H1 (cell line): ENCODE measurements at regions not wholly inside any gene's neighbourhood (a gene's known extent, or its start where the extent isn't known, plus 50 kb on each side); places are given as distances from the start of the nearest gene placed in this dataset.

Source experiments
- CTCF ChIA-PET: fragments of 300-600 bp; sonication (Branson Sonifier 250); formaldehyde crosslinking; loops from one replicate; lab custom pipeline; 2021; ENCODE audit not compliant: partially characterized antibody; lab: Charles Lee
- POLR2A ChIA-PET: fragments of 300-600 bp; sonication (Branson Sonifier 250); formaldehyde crosslinking; loops from one replicate; lab custom pipeline; 2021; ENCODE audit warnings: inconsistent platforms; ENCODE audit not compliant: partially characterized antibody; lab: Charles Lee
- DNase-seq, 2 experiments: peaks; one replicate each; pipeline versions ENCODE4 v3.0.0 to v3.0.0-alpha.2; 2010 to 2022; ENCODE audit warnings: low spot score in 2 of 2, low read depth in 1 of 2, mixed read lengths in 1 of 2
- FAIRE-seq: peaks from 2 replicates; lab custom pipeline; 2011; peaks lifted over from hg19 to GRCh38; lab: Jason Lieb, UNC
- H2AFZ ChIP-seq: 2 replicates; pipeline ENCODE4 v1.8.1; 2012; ENCODE audit warnings: low read length, inconsistent platforms
- H2AK5ac ChIP-seq: 2 replicates; pipeline ENCODE4 v1.6.1; 2013; ENCODE audit warnings: low read depth, low read length
- H2BK120ac ChIP-seq: replicated peaks from 2 replicates; pipeline ENCODE3; 2013; ENCODE audit warnings: low read depth, low read length, inconsistent platforms
- H2BK12ac ChIP-seq: 2 replicates; pipeline ENCODE4 v1.6.1; 2013; ENCODE audit warnings: low read depth, low read length
- H2BK15ac ChIP-seq: 2 replicates; pipeline ENCODE4 v1.6.1; 2013; ENCODE audit warnings: low read length
- H2BK20ac ChIP-seq: 2 replicates; pipeline ENCODE4 v1.6.1; 2013; ENCODE audit warnings: low read length
- H2BK5ac ChIP-seq: 2 replicates; pipeline ENCODE4 v1.6.1; 2013; ENCODE audit warnings: low read depth, low read length
- H3K14ac ChIP-seq: 2 replicates; pipeline ENCODE4 v1.6.1; 2013; ENCODE audit warnings: inconsistent platforms; ENCODE audit not compliant: insufficient read length
- H3K18ac ChIP-seq: 2 replicates; pipeline ENCODE4 v1.6.1; 2013; ENCODE audit warnings: low read length; ENCODE audit errors: extremely low read depth
- H3K23ac ChIP-seq: 2 replicates; pipeline ENCODE4 v1.6.1; 2013; ENCODE audit warnings: inconsistent platforms; ENCODE audit not compliant: insufficient read length
- H3K23me2 ChIP-seq: 2 replicates; pipeline ENCODE4 v1.6.1; 2013; ENCODE audit warnings: low read depth, low read length
- H3K27ac ChIP-seq: 2 replicates; pipeline ENCODE4 v1.6.1; 2011; ENCODE audit warnings: low read depth, low read length, inconsistent platforms
- H3K27me3 ChIP-seq, 4 experiments: replicated peaks in 1 of 4; 1 replicate in 1 of 4; 2 replicates in 3 of 4; pipeline versions ENCODE4 v1.6.1 to v1.8.1; 2011 to 2013; ENCODE audit warnings: low read length in 3 of 4, mild to moderate bottlenecking in 3 of 4, inconsistent platforms in 2 of 4, mixed read lengths in 2 of 4, moderate library complexity in 1 of 4; ENCODE audit not compliant: control insufficient read depth in 3 of 4, insufficient read depth in 3 of 4; ENCODE audit errors: extremely low read depth in 1 of 4
- H3K36me3 ChIP-seq, 4 experiments: 2 replicates each; pipeline versions ENCODE4 v1.6.1 to v1.8.1; 2011 to 2013; ENCODE audit warnings: mild to moderate bottlenecking in 4 of 4, low read length in 3 of 4, moderate library complexity in 2 of 4, control low read depth in 1 of 4, inconsistent platforms in 1 of 4; ENCODE audit not compliant: insufficient read depth in 4 of 4, control insufficient read depth in 2 of 4
- H3K4ac ChIP-seq: replicated peaks from 2 replicates; pipeline ENCODE3; 2013; ENCODE audit warnings: low read length, low read depth, mixed read lengths, inconsistent platforms; ENCODE audit not compliant: insufficient read length
- H3K4me1 ChIP-seq, 4 experiments: replicated peaks in 1 of 4; 1 replicate in 1 of 4; 2 replicates in 3 of 4; pipeline versions ENCODE4 v1.6.1 to v1.8.1; 2011 to 2013; ENCODE audit warnings: low read length in 3 of 4, inconsistent platforms in 2 of 4, mixed read lengths in 1 of 4; ENCODE audit not compliant: insufficient read depth in 4 of 4, control insufficient read depth in 3 of 4
- H3K4me2 ChIP-seq, 2 experiments: 2 replicates each; pipeline versions ENCODE4 v1.6.1 to v1.8.1; 2011 to 2013; ENCODE audit warnings: low read depth in 2 of 2, low read length in 2 of 2, control low read depth in 1 of 2, inconsistent platforms in 1 of 2, mild to moderate bottlenecking in 1 of 2; ENCODE audit not compliant: insufficient read depth in 1 of 2
- H3K4me3 ChIP-seq, 4 experiments: fragments of 200-600, 300-600 bp in 1 of 4; sonication (generic), shearing (Covaris generic), sonication (Bioruptor Twin) in 1 of 4; 2 replicates each; pipeline versions ENCODE4 v1.5.1 to v1.8.1; 2011 to 2016; ENCODE audit warnings: low read length in 4 of 4, low read depth in 3 of 4, control low read depth in 2 of 4, inconsistent platforms in 2 of 4, mild to moderate bottlenecking in 2 of 4, mixed read lengths in 1 of 4, moderate library complexity in 1 of 4; ENCODE audit not compliant: insufficient read depth in 2 of 4; ENCODE audit errors: extremely low read depth in 1 of 4
- H3K56ac ChIP-seq: replicated peaks from 2 replicates; pipeline ENCODE3; 2013; ENCODE audit warnings: low read depth, mild to moderate bottlenecking, mixed read lengths, low read length, inconsistent platforms; ENCODE audit not compliant: insufficient read length
- H3K79me1 ChIP-seq: 2 replicates; pipeline ENCODE4 v1.6.1; 2013; ENCODE audit warnings: low read depth, low read length, control low read depth
- H3K79me2 ChIP-seq, 2 experiments: 2 replicates each; pipeline versions ENCODE4 v1.6.1 to v1.8.1; 2012 to 2013; ENCODE audit warnings: low read length in 2 of 2, mild to moderate bottlenecking in 2 of 2, inconsistent platforms in 1 of 2; ENCODE audit not compliant: insufficient read depth in 2 of 2, control insufficient read depth in 1 of 2
- H3K9ac ChIP-seq, 4 experiments: replicated peaks in 1 of 4; 1 replicate in 1 of 4; 2 replicates in 3 of 4; pipeline versions ENCODE4 v1.6.1 to v1.8.1; 2011 to 2013; ENCODE audit warnings: low read depth in 3 of 4, low read length in 3 of 4, control low read depth in 2 of 4, mild to moderate bottlenecking in 2 of 4, moderate library complexity in 2 of 4, inconsistent platforms in 1 of 4; ENCODE audit errors: extremely low read depth in 1 of 4
- H3K9me3 ChIP-seq, 2 experiments: 2 replicates each; pipeline versions ENCODE4 v1.6.1 to v1.8.1; 2012 to 2013; ENCODE audit warnings: mild to moderate bottlenecking in 2 of 2, moderate library complexity in 2 of 2, control low read depth in 1 of 2, inconsistent platforms in 1 of 2, low read depth in 1 of 2, low read length in 1 of 2, mixed read lengths in 1 of 2; ENCODE audit not compliant: insufficient read depth in 2 of 2
- H4K20me1 ChIP-seq, 2 experiments: replicated peaks in 1 of 2; 2 replicates each; pipeline versions ENCODE3 to v1.8.1; 2011 to 2013; ENCODE audit warnings: inconsistent platforms in 2 of 2, low read length in 2 of 2, mild to moderate bottlenecking in 1 of 2; ENCODE audit not compliant: insufficient read depth in 2 of 2, control insufficient read depth in 1 of 2
- H4K5ac ChIP-seq: 2 replicates; pipeline ENCODE4 v1.6.1; 2013; ENCODE audit warnings: low read length, low read depth, mixed read lengths, inconsistent platforms; ENCODE audit not compliant: insufficient read length
- H4K8ac ChIP-seq: 2 replicates; pipeline ENCODE4 v1.8.0; 2013; ENCODE audit warnings: mild to moderate bottlenecking, moderate library complexity, low read length, inconsistent platforms; ENCODE audit not compliant: insufficient read depth; ENCODE audit errors: extremely low read depth
- H4K91ac ChIP-seq: replicated peaks from 2 replicates; pipeline ENCODE3; 2013; ENCODE audit warnings: low read length, mixed read lengths, inconsistent platforms; ENCODE audit not compliant: insufficient read length
- ASH2L ChIP-seq: fragments of 200-600, 300-600 bp; sonication (generic); IDR thresholded peaks from one replicate; pipeline ENCODE4 v1.7.1; 2017; ENCODE audit warnings: low read length
- CHD1 ChIP-seq: IDR thresholded peaks from 2 replicates; pipeline ENCODE4 v1.6.1; 2012; ENCODE audit warnings: low read depth, low read length, improper control_type of control experiment
- EP300 ChIP-seq, 2 experiments: IDR thresholded peaks; 1 replicate in 1 of 2; 2 replicates in 1 of 2; pipeline ENCODE4 v1.6.1; 2011 to 2012; ENCODE audit warnings: low read depth in 2 of 2, low read length in 2 of 2, mild to moderate bottlenecking in 2 of 2, borderline replicate concordance in 1 of 2, inconsistent platforms in 1 of 2, moderate library complexity in 1 of 2
- GABPA ChIP-seq: IDR thresholded peaks from 2 replicates; pipeline ENCODE4 v1.6.1; 2011; ENCODE audit warnings: mild to moderate bottlenecking, low read length, moderate library complexity, borderline replicate concordance; ENCODE audit not compliant: insufficient read depth
- HDAC6 ChIP-seq: IDR thresholded peaks from one replicate; pipeline ENCODE4 v1.7.1; 2012; ENCODE audit warnings: low read depth, mild to moderate bottlenecking, inconsistent platforms, low read length, moderate library complexity
- JUN ChIP-seq: IDR thresholded peaks from 2 replicates; pipeline ENCODE4 v1.6.1; 2011; ENCODE audit warnings: low read depth, mild to moderate bottlenecking, improper control_type of control experiment, low read length
- KDM5A ChIP-seq: fragments of 200-600 bp; IDR thresholded peaks from 2 replicates; pipeline ENCODE4 v1.7.1; 2012; ENCODE audit warnings: mild to moderate bottlenecking, low read length, inconsistent platforms, mixed read lengths
- RFX5 ChIP-seq: IDR thresholded peaks from 2 replicates; pipeline ENCODE4 v1.6.1; 2011; ENCODE audit warnings: low read depth, low read length, improper control_type of control experiment, borderline replicate concordance
- RNF2 ChIP-seq: fragments of 200-900, 300-1000 bp; sonication (generic); IDR thresholded peaks from 2 replicates; pipeline ENCODE4 v1.7.1; 2016; ENCODE audit warnings: borderline replicate concordance, low read depth, mild to moderate bottlenecking, antibody characterized with exemption, low read length; ENCODE audit not compliant: poor library complexity, severe bottlenecking; ENCODE audit errors: missing control alignments
- WGBS, 2 experiments: shearing (Covaris generic) in 1 of 2; methylation state at CpG; one replicate each; pipeline versions ENCODE4 v1.1.6 to v1.1.7; 2013 to 2015; ENCODE audit warnings: low lambda C conversion rate in 2 of 2, mixed read lengths in 2 of 2, inconsistent platforms in 1 of 2, low coverage in 1 of 2, missing lambda C conversion rate in 1 of 2; ENCODE audit not compliant: insufficient replicate concordance in 2 of 2, insufficient coverage in 1 of 2, insufficient read length in 1 of 2; ENCODE audit errors: extremely low coverage in 1 of 2, missing lambda C conversion rate in 1 of 2; 5-methylcytosine and 5-hydroxymethylcytosine counted together
- TF ChIP-seq, protein P1 (sequence below), 3 experiments: IDR thresholded peaks; 1 replicate in 2 of 3; 2 replicates in 1 of 3; pipeline versions ENCODE4 v1.5.1 to v1.6.1; 2011; ENCODE audit warnings: low read length in 3 of 3, mild to moderate bottlenecking in 3 of 3, inconsistent platforms in 2 of 3, low read depth in 1 of 3, moderate library complexity in 1 of 3; ENCODE audit not compliant: insufficient read depth in 1 of 3; ENCODE audit errors: control extremely low read depth in 1 of 3

DNA sequence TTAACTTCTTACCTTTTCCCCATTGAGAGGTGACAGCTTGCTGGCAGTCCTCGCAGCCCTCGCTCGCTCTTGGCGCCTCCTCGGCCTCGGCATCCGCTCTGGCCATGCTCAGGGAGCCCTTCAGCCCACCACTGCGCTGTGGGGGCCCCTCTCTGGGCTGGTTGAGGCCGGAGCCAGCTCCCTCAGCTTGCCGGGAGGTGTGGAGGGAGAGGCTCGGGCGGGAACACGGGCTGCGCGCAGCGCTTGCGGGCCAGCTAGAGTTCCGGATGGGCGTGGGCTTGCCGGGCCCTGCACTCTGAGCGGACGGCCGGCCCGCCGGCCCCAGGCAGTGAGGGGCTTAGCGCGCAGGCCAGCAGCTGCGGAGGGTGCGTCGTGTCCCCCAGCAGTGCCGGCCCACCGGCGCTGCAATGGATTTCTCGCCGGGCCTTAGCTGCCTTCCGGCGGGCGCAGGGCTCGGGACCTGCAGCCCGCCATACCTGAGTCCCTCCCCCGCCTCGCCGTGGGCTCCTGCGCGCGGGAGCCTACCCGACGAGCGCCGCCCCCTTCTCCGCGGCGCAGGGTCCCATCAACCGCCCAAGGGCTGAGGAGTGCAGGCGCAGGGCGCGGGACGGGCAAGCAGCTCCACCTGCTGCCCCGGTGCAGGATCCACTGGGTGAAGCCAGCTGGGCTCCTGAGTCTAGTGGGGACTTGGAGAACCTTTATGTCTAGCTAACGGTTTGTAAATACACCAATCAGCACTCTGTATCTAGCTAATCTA, 335.0 kb downstream of the CBLN2 start:
- CTCF ChIA-PET: no interaction called here
- Histone ChIP-seq H2AK5ac (no peak overlapping the region), H3K18ac (no peak overlapping the region), H4K8ac (no peak overlapping the region), H3K27me3 (no peaks in the 10 kb centered on the region), H3K4me3 (no peak overlapping the region), H2BK15ac (no peak overlapping the region), H3K36me3 (peaks cover 0 to 5% (median 0%) of the 10 kb centered on the region in 4 experiments; a peak in 1 of 8 replicates), H2BK120ac (no peak overlapping the region), H3K79me1 (no peaks in the 10 kb centered on the region), H2BK20ac (no peak overlapping the region), H3K79me2 (no peaks in the 10 kb centered on the region; a peak in 1 of 4 replicates), H3K23ac (no peak overlapping the region), H3K9me3 (peaks cover 44 to 65% of the 10 kb centered on the region in 2 experiments), H3K9ac (no peak overlapping the region), H2BK5ac (no peak overlapping the region), H3K27ac (no peak overlapping the region), H2BK12ac (no peak overlapping the region), H2AFZ (no peak overlapping the region), H3K14ac (no peak overlapping the region), H3K23me2 (no peaks in the 10 kb centered on the region), H4K20me1 (no peaks in the 10 kb centered on the region), H4K5ac (no peak overlapping the region), H3K4me2 (no peak overlapping the region), H4K91ac (no peak overlapping the region), H3K4ac (no peak overlapping the region), H3K4me1 (no peaks in the 10 kb centered on the region), H3K56ac (no peak overlapping the region)
- POLR2A ChIA-PET: no interaction called here
- no peak for FAIRE-seq
- DNase-seq: no peak
- 97% methylated on average over 42 of the region's 60 CpGs; no CpG with 5 or more reads in 1 of the 2 experiments for WGBS, 2 experiments
- TF ChIP-seq RNF2 (no peak), CHD1 (no peak), ASH2L (no peak), EP300 (IDR thresholded peaks at IDR 0.05; ENCODE audit: borderline replicate concordance in 1 of 2, low read depth in 2 of 2, low read length in 2 of 2) (no peak), JUN (no peak), KDM5A (no peak), RFX5 (no peak), GABPA (no peak), HDAC6 (no peak)
- TF ChIP-seq, protein P1, sequence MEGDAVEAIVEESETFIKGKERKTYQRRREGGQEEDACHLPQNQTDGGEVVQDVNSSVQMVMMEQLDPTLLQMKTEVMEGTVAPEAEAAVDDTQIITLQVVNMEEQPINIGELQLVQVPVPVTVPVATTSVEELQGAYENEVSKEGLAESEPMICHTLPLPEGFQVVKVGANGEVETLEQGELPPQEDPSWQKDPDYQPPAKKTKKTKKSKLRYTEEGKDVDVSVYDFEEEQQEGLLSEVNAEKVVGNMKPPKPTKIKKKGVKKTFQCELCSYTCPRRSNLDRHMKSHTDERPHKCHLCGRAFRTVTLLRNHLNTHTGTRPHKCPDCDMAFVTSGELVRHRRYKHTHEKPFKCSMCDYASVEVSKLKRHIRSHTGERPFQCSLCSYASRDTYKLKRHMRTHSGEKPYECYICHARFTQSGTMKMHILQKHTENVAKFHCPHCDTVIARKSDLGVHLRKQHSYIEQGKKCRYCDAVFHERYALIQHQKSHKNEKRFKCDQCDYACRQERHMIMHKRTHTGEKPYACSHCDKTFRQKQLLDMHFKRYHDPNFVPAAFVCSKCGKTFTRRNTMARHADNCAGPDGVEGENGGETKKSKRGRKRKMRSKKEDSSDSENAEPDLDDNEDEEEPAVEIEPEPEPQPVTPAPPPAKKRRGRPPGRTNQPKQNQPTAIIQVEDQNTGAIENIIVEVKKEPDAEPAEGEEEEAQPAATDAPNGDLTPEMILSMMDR (IDR thresholded peaks at IDR 0.05; ENCODE audit: control extremely low read depth in 1 of 3, insufficient read depth in 1 of 3, low read depth in 1 of 3, low read length in 3 of 3): no peak
